HG02884 (cell line): ENCODE measurements at regions not wholly inside any gene's neighbourhood (a gene's known extent, or its start where the extent isn't known, plus 50 kb on each side); places are given as distances from the start of the nearest gene placed in this dataset.

ENCODE experiments used
- ATAC-seq: cut with Tn5 transposase; IDR thresholded peaks from one replicate; pipeline ENCODE4 v1.9.1; 2021; ENCODE audit warnings: mild to moderate bottlenecking, moderate library complexity; ENCODE audit not compliant: unreplicated experiment

DNA sequence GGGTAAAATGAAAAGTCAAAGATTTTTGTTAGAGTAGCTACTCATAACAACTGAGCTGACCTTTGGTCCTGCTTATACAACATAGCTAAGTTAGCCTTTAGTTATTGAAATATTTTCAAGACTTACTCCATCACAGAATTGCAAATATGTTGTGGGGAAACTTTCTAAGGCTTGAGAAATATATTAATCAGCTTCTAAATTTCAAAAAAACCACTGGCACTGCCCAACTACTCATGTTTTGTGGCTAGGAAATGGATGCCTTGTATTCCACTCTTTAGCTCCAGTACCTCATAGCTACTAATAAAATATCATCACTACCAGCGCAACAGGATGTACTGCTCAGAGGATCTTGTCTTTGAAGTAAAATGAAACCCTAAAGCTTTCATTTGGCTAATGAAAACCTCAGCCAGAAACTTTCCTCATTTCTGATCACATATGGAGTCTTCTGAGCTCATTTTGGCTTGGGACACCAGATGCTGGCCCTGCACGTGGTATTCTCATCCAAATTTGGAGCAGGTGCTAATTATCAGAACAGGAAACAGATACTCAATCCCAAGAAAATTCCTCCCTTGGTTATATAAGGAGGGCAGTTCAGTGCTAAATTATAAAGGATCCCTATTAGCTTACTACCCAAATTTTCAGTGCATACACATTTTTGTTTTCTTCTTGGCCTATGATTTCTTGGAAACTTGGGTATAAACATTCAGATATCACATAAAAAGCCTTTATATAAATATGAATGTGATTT, 690.7 kb downstream of the ADGRL2 start:
- no peak for ATAC-seq

DNA sequence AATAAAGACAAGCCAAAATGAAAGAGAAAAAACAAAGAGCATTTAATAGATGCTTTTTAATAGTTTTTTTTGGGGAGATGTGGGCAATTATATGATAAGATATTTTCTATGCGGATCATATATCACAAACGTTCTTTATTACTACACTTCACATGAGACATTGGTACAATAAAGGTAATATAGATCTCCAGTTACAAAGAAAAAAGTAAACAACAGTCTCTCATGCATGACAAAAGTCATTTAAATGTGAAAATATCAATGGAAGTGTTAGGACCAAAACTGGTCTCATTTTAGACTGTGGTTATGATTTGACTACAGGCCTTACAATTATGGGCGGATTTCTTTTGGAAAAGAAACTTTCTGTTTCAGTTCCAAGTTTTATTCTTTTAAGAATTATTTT, 687.0 kb downstream of the ADGRL2 start:
- ATAC-seq, result no peak

DNA sequence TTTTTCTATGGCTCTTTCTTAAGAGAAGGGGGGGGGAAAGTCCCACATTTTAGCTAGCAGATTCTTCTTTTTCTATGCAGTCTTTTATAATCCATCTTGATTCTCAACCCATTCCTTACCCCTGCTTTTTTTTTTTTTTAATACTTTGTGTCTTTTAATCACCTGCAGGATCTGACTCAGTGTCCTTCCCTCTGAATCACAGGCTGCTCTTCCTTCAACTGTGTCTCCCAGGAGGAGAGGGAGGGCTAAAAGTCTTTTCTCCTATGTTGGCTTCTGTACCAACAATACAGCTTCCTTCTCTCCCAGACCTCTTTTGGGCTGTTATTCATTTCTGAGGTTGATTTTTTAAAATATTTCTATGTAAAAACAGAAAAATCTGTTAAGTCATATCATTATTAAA, 686.2 kb downstream of the ADGRL2 start:
- no peak for ATAC-seq

DNA sequence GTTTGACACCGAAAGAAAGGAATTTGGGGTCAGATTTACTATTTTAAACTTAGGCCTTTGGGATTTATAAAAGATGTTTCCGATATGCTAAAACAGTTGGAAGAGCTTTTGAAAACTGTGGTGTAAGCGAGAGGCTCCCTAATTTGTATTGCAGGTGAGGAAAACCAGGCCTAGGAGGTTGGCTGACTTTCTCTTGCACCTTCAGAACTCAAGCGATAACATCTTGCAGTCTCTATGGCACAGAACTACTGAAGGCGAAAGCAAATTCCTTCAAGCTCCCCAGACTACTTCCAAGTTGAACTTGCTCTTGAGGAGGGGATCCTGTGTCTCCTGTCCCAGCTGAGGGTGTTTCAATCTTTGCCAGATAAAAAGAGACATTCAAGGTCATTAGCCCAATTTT, 685.7 kb downstream of the ADGRL2 start:
- ATAC-seq, result no peak

DNA sequence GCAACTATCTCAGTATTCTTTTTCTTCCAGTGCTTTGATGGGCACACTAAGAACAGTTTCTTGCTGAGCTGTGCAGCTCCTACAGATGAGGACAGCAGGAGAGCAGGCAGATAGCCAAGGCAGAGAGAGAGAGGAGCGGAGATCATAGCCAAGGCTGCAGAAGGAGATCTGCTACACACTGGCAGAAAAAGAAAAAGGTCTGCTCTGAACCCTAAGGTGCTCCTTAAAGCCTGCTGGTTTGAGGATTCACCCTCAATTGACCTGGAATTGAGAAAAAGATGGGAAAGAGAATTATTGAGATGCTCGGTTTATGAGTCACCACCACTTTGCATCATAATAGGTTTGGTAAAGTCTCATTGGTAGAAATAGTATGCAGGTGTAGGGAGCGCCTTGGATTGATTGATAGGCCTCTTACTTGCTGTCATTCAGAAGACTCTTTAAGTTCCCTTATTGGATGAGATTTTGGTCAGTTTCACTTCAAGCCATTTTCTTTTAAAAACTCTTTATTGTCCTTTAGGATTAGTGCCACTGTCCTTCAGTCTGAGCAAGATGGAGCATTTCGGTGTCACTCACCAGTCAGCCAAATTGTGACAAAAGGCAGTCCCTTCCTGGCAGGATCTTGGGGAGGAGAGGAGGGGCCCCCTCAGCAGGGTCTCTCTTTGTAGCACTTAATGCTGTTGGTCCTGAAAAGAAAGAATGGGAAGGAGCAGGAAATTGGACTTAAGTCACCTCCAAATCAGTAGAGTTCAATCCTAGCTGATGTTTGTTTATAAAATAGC, 685.0 kb downstream of the ADGRL2 start:
- no peak for ATAC-seq

DNA sequence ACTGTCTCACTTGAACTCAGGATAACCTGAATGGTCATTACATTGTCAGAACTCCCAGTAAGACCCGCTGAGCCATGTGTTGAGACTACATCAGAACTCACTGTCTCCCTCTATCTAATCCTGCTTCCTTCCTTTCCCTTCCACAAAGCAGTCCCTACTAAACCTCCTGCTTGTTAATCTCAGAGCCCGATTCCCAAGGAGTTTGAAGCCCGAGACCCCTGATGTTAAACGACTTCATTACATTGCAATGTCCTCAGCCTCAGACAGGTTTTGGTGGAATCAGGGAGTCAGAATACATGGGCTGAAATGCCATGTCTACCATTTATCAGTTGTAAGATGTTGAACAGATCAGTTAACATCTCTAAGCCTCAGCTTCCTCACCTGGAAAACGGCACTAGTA, 682.4 kb downstream of the ADGRL2 start:
- ATAC-seq, result no peak

DNA sequence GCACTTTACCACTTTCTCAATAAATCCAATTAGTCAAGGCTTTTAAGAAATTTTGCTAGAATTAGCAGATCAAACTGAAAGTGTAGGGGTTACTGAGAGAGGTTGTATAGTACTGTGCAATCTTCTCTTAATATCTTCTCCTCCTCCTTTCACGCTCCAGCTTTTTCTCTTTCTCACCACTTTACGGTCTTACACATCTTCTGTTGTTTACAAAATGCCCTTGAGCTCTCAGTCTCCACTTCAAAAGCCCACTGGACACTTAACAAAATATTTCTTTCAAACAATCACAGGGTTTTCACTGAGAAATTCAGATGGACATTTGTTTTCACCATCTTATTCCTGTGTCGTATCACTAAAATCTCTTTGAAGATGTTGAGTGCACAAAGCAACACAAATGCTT, 678.2 kb downstream of the ADGRL2 start:
- no peak for ATAC-seq

DNA sequence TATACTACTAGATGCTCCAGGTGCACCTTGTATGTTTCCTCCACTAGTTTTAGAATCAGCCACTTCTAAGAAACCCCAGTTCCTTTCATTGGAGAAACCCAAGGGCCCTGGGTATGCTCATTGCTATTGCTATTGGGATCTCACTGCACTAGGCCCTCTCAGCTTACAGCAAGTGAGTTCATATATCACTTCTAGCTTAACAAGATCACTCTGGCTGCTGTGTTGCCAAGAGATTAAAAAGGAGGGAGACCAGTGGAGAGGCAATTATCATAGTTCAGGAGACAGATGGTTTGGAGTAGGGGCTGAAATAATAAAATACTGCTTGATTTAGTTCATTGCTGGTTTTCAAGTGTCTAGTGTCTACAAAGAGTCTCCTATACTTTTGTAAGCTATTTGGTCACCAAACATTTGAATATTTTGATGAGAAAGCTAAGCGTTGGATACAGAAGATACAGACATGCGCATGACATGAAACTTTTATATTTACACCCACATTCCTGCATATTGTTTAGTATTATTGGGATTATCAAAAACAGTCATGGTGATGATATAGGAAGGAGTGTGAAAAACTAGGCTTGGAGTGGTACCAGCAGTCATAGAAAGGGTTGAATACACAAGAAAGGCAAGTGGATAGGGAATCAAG, 671.9 kb downstream of the ADGRL2 start:
- no peak for ATAC-seq

DNA sequence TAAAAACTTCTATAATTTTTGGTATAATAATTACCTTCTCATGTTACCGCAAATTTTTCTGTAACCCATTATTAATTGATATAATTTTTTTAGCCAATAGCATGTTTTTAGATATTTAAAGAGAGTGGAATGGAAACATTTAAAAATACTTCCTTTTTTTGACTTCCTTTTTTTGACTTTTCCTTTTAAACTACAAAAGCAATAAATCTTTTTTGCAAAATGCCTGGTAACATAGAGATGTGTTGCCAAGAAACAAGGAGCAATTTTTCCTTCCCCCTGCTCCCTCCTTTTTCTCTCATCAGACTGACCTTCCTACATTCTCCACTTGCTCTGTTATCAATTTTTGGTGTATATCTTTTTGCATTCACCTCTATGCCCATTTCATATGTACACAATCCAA, 666.2 kb downstream of the ADGRL2 start:
- no peak for ATAC-seq

DNA sequence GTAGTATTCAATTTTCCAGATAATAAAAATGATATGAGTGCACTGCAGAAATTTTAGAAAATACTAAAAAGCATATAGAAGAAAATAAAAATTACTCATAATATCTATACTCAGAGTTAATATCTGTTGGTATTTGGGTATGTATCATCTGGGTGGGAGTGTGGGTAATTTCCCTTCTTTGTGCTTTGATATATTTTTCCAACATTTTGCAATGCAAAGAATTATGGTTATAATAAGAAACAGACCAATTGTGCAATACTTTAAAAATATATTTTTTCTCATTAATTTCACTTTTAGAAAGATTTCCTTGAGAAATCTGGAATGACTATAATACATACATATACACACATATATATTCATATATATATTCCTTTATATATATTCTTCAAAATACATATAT, 665.7 kb downstream of the ADGRL2 start:
- no peak for ATAC-seq

DNA sequence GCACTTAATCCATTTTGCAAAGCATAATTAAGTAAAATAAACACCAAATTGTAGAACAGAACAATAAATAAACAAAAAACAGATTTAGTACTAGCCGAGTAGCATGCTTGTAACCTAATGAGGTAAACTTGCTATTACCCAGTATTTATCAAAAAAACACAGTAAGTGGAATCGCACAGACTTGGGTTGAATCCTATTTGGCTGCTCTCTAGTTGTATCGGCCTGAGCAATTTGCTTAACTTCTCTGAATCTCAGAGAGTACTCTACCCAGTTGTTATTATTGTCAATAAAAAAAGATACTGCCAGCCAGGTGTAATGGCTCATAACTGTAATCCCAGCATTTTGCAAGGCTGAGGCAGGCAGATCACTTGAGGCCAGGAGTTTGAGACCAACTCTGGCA, 664.3 kb downstream of the ADGRL2 start:
- no peak for ATAC-seq

DNA sequence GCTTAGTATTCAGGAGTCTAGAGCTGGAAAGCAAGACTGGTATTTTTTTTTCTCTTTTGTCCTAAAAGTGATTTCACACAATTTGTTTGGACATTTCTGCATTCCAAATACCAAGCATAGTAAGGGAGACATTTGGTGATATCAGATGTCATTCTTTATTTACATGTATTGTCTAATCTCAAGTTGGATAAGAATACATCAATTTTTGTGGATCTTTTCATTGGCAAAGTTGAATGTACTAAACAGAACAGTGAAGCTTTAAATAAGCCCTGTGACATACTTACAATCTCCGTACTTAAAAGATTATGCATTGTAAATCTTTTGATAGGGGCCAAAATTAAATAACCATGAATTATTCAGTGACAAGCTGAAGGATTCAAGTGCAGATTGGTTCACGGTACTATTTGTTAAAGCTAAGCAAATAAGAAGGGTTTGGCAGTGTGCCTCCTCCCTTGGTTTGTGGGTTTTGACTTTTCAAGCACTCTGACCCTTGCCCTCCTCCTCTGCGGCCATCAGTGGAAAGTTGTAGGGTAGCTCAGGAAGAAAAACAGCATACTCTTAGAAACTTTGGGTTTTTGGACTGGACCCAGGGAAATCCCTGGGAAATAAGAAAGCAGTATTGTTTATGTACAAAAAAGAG, 663.7 kb downstream of the ADGRL2 start:
- ATAC-seq, result no peak

DNA sequence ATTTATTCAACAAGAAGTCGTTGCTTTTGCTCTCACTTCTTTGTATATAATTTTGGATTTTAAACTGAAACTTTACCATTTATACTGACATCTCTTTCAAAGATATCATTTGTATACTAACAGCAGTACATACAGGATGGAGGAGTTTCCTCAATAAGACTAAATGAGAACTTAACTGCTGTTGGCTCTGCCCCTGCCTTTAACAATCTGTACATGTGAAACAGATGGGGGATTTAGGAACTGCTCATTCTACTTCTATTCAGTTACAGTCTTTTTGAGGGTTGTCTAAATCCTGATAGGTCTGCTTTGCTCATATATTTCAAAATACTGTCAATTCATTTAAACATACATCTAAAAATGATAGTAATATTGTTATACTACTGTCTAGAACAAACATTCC, 663.2 kb downstream of the ADGRL2 start:
- ATAC-seq, result no peak

DNA sequence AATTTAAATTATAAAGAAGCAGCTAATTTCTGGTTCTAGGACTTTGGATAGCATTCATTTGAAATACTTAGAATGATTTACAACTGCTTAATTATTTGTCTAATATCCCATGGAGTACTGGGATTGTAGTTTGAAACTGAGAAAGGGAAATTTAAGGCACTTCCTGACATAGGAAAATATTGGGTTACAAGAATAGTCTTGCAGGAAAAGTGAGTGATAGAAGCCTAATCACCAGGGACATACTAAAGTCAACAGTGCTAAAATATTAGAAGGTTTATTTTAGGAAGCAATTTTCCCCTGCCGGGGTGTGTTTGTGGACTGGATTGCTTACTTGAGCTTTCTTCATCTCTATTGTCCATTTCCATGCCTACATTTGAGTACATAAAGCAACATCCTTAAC, 661.6 kb downstream of the ADGRL2 start:
- ATAC-seq, result no peak

DNA sequence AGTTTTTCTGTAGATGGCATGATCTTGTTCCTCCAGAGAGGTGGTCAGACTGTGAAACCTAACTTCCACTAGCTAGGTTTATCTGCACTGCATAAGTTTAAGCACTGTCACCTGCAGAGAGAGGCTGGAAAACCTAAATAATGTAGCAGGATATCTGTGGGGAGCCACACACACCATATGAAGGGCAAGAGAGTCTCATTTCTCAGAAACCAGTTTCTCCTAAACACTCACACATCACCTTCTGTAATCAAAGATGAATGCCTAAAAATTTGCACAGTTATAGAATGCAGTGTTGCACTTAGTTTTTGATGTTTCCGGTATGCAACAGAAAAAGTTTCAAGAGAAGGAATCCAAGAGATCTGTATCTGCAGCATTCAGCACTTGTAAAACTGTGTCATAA, 654.6 kb downstream of the ADGRL2 start:
- ATAC-seq, result no peak

DNA sequence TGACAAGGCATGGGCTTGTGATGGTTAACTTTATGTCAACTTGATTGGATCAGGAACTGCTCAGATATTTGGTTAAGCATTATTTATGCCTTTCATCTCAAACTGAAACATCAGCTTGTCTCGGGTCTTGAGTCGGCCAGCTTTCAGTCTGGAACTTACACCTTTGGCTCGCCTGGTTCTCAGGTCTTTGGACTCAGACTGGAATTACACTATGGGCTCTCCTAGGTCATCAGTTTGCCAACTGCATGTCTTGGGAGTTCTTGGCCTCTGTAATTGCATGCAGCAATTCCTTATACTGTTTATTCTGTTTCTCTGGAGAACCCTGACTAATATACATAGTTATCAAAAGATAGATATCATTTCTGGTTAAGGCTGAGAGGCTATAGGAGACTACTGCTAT, 653.7 kb downstream of the ADGRL2 start:
- no peak for ATAC-seq

DNA sequence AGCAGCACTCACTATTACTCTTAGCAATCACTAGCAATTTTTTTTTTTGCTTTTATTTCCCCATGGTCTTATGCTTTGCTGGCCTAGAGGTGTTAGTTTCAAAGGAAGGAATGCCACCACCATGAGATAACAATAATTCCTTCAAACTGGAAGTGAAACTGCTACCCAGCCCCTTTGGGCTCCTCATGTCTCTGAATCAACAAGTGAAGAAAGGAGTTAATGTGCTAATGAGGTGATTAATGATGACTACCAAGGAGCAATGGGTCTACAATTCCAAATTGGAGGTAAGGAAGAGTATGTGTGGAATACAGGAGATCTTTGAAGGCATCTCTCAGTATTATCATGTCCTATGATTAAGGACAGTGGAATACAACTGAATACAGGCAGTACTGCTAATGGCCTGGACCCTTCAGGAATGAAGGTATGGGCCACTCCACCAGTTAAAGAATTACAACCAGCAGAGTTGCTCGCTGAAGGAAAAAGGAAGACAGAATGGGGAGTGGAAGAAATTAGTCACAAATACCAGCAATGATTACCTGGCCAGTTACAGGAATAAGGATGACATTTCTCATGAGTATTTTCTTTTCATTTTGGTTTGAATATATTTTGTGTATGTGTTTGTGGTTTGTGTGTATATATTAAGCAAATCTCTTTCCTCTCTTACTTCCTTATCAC, 652.9 kb downstream of the ADGRL2 start:
- ATAC-seq, result no peak

DNA sequence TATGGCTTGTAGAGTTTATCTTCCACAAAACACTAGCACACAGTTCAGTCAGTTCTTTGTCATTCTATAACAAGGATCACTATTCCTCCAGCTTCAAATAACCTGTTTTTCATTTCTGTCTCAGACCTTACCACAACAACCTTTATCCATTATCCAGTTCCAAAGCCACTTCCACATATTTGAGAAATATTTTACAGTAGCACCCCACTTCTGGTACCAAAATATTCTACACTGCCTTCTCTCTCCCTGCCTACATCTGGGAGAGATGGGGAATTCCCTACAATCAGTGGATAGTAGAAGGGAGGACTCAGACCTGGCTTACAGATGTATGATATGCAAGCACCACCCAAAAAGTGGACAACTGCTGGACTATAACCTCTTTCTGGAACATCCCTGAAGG, 651.4 kb downstream of the ADGRL2 start:
- ATAC-seq, result no peak

DNA sequence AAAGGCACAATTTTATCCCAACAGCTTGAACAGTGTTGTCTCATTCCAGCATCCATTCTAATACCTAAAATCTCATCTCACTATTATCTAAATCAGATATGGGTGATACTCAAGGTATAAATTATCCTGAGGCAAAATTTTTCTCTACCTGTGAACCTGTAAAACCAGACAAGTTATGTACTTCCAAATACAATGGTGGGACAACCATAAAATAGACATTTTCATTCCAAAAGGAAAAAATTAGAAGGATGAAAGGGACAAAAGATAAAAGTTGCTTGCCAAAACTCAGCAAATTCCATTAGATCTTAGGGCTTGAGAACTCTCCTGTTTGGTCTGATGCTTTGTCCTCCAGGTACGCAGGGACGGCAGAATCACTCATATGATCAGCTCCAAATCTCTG, 650.5 kb downstream of the ADGRL2 start:
- no peak for ATAC-seq

DNA sequence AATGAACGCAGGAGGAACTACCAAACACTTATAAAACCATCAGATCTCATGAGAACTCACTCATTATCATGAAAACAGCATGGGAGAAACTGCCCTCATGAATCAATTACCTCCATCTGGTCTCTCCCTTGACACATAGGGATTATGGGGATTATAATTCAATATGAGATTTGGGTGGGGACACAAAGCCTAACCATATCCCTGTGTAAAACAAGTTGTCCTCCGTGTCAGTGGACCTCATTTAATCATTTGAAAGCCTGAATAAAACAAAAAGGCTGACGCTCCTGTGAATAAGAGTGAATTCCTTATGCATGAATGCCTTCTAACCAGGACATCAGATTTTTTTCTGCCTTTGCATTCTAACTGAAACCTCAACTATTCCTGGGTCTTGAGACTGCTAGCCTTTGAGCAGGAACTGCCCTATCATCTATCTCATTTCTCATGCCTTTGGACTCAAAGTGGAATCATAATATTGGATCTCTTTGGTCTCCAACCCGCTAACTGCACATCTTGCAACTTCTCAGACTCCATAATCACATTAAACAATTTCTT, 648.8 kb downstream of the ADGRL2 start:
- no peak for ATAC-seq

DNA sequence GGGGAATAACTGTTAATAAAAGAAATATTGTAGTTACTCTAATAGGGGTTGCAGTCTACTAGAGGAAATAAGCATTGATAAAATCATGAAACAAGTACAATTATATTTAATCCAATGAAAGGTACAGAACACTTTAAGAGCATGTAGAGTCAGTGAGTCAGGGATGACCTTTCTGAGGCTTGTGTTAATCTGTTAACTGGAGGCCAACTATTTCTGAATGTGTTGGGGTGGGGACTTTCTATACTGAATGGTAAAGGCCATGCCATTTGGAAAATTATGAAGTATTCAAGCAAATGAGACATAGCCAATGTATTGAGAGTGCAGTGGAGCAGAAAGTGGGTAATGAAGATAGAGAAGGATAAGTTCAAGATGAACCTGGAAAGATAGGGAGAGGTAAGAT, 646.2 kb downstream of the ADGRL2 start:
- no peak for ATAC-seq
